GM21423 (cell line): ENCODE measurements at regions not wholly inside any gene's neighbourhood (a gene's known extent, or its start where the extent isn't known, plus 50 kb on each side); places are given as distances from the start of the nearest gene placed in this dataset.

ENCODE experiments used
- ATAC-seq: cut with Tn5 transposase; IDR thresholded peaks from one replicate; pipeline ENCODE4 v1.9.1; 2021; ENCODE audit warnings: mild to moderate bottlenecking, moderate library complexity; ENCODE audit not compliant: unreplicated experiment

DNA sequence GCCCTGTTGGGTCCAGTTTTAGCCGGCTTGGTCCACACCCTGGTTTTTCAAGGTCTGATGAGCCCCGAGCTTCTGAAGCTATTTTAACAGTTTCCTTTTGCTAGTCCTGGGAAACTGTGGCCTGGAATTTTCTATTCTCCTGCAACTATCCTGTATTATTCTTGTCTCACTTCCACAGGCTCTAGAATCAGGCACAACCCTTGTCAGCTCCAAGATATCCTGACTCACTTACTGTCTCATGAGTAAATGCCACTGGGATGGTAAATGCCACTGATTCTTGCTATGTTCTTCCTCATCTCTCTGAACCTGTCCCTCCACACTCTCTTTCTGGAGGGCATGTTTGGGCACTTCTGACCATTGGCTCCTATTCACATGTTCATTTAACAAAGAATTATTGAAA, 611.5 kb upstream of the IGFBP3 start:
- ATAC-seq = no peak

GRCh38 chr7:46530081-46530750, 609.1 kb upstream of the IGFBP3 start:
- no peak for ATAC-seq

GRCh38 chr7:46527360-46527759, 606.3 kb upstream of the IGFBP3 start:
- no peak for ATAC-seq

- no peak for ATAC-seq
Observed at GRCh38 chr7:46525876-46526275, 604.8 kb upstream of the IGFBP3 start.

- no peak for ATAC-seq
Observed at GRCh38 chr7:46524350-46524749, 603.3 kb upstream of the IGFBP3 start.

DNA sequence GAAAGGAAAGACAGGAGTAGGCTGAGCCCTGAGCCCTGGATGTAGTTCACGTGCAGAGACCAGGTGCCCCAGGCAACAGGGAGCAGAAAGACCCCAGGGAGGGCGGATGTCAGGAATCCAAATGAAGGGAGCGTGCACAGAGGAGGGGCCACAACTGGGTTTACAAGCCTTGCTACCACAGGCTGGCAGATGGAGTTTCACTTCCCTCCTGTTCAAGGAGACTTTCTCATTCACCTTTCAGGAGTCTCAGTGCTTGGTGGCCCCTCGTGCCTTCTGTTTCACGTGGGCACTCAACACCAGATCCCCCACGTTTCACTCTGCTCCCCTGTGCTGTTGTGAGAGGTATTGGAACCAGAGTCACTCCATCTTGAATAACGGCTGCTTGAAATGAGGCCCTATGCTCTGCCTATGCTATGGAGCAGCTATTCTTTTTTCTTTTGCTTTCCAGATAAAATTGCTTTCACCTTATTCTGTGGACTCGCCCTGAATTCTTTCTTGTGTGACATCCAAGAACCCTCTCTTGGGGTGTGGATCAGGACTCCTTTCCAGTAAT, 601.4 kb upstream of the IGFBP3 start:
- no peak for ATAC-seq

DNA sequence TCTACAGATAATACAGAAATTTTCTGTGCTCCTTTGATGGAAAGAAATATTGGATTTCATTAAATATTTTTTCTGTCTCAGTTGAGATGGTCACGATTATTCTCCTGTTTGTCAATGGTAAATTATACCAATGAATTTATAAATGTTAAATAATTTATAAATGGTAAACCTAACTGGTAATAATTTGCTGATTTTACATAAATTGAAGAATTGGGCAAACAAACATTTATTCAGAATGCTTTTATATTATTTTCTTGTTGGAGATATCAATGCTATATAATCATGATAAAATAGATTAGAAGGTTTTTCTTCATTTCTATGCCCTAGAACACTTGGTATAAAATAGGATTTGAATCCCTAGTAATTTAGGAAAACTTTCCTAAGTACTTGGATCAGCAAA, 597.6 kb upstream of the IGFBP3 start:
- no peak for ATAC-seq

DNA sequence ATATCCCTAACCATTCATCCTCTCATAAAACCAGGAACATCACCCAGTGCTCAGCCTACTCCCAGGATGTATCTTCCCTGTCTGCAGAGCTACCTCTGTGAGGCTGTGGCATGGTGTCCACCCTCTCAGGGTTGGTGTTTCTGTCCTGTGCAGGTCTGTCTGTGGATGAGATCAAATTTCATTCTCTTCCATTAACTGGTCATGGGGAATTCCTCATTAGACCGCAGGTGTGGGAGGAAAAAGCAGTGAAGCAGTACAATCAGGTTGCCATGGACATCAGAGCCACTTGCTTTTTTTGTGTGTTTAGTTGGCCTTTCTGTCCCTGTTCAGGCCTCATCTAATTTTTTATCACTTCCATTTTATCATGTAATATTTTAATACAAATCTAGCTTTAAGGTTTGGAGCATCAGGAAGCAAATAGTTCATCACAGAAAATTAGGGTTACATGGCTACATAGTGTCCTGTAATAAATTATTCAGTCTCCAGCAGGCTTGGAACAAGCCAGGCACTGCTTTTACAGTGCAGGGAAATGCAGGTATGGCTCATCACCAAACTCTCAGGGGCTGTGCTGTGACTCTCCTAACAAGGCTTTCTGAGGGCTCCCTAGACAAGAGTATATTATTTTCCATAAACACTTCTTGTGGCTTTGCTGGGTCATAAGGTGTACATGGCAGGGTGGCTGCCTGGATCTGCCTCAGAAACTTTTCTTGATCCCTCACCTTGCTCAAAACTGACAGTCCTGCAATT, 594.9 kb upstream of the IGFBP3 start:
- no peak for ATAC-seq

- no peak for ATAC-seq
Observed at GRCh38 chr7:46513447-46513848, 592.4 kb upstream of the IGFBP3 start.

DNA sequence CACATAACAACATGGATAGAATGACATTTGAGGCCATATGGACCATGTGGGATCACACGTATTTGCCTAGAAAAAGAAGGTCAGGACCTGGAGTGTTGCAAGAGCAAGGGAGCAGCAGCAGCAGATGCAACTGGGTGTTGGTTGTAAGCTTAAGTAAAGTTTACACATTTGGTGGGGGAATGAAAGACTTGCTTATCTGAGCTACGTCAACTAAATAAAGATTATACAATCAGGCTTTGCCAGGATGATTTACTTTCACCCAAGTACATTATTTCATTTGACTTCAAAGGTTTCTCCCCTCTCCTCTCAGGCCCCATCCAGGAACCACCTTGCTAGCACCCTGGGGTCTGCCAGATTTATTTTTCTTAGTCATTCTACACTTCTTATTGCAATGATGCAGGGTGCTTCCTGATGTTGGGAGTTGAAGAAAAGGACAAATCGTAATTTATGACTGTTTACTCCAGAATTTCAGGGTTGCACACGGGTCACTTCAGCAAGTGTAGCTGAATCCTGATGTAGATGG, 591.9 kb upstream of the IGFBP3 start:
- no peak for ATAC-seq

DNA sequence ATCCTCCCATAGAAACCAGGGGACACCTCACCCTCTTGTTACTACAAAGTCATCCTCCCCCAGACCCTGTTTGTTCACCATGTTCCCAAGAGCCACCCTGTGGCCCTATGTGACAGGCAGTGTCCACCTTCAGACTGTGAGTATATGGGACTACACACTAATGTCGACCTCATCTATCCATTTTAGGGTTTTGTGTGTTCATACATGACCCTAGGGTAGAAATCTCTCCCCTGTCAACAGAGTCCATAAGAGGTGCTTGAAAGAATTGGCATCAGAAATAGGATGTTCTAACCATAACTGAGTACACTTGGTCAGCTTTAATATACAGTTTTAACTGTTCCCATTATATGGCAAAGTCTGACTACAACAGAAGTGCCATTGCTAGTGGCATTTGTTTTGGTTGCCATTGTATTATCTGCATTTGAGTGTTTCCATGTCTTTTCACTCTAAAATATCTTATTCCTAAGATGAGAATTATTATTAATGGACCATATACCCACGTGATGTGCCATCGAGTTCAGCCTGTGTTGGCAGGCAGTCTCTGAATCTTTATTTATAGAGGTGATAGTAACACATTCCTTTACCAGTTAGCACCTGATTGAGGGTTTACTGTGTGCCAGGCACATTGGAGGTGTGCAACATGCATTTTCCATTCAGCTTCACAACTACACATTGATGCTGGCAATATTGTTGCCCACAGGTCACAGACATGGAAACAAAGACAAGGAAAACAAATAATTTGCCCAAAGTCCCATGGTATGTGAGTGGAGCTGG, 590.6 kb upstream of the IGFBP3 start:
- ATAC-seq = no peak

DNA sequence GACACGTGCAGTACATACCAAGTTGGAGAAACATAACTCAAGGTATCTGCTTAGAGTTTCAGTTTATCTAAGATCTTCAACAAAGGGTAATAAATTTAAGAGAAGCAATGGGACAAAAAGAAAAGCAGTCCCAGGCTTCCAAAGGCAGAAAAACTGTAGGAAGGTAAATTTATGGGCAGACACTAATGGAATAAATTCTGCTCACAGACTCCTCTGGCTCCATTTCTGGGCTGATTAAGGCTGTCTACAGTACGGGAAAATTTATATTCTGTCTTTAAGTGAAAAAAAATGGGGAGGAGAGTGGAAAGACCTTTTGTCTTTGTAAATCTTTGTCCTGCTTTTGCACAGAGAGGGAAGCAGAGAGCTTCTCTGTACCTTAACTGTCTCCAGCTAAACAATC, 587.5 kb upstream of the IGFBP3 start:
- ATAC-seq = no peak

- no peak for ATAC-seq
Observed at GRCh38 chr7:46507560-46507959, 586.5 kb upstream of the IGFBP3 start.

GRCh38 chr7:46494441-46494840, 573.4 kb upstream of the IGFBP3 start:
- ATAC-seq = no peak

- ATAC-seq = no peak
Observed at GRCh38 chr7:46494028-46494427, 573.0 kb upstream of the IGFBP3 start.

- ATAC-seq = no peak
Observed at GRCh38 chr7:46493196-46493595, 572.1 kb upstream of the IGFBP3 start.

DNA sequence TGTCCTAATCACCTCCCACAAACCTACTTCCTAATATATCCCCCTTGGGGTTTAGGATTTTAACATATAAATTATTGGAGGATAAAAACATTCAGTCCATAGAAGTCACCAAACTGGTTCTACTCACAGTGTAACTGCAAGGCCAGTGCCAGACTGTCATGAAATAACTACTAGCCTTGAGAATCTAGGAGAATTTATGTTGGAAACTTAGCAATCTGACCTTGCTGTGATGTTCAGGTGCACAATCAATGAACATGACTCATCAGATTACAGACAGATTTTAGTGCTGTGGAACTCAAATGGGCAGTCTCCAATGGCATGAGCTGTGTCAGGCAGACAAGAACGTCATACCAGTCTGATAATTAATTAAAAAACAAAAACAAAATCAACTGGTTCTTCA, 571.4 kb upstream of the IGFBP3 start:
- ATAC-seq = no peak

- ATAC-seq = no peak
Observed at GRCh38 chr7:46490406-46490805, 569.3 kb upstream of the IGFBP3 start.

GRCh38 chr7:46489106-46489505, 568.0 kb upstream of the IGFBP3 start:
- no peak for ATAC-seq

DNA sequence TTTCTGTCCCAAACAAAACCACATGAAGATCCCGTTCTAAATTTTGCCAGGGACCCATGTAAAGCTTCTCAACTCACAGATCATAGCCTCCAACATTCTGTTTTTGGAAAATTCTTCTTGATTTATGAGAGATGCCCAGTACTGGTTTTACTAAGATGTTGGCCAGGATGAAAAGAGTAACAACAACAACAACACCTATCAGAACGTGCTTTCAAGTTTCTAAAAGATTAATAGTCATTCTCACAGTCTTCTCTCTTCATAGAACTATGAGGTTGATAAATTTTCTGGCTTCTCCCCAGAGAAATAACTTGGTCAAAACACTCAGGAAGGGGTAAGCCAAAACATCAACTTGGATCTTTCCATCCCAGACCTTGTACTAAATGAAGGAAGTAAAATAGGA, 567.5 kb upstream of the IGFBP3 start:
- no peak for ATAC-seq
